ENCODE measurements at regions not wholly inside any gene's neighbourhood (a gene's known extent, or its start where the extent isn't known, plus 50 kb on each side); places are given as distances from the start of the nearest gene placed in this dataset.

DNA sequence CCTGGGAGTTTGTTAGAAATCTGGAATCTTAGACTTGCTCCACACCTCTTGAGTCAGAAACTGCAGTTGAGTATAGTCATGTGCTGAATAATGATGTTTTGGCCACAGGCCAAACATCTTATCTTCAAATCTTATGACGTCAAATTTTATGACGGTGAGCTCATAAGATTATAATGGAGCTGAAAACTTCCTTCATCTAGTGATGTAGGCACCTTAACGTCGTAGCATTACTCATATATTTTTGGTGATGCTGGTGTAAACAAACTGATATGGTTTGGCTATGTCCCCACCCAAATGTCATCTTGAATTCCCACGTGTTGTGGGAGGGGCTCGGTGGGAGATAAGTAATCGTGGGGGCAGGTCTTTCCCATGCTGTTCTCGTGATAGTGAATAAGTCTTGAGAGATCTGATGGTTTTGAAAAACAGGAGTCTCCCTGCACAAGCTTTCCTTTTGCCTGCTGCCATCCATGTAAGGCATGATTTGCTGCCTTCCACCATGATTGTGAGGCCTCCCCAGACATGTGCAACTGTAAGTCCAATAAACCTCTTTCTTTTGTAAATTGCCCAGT lies 268.0 kb upstream of the PROK2 start:
- no peak for TF ChIP-seq CTCF (IDR thresholded peaks at IDR 0.05)
- TF ChIP-seq REST (IDR thresholded peaks at IDR 0.05; ENCODE audit: insufficient read depth in 1 of 2, low read depth in 2 of 2, low read length in 1 of 2): no peak
- no peak for TF ChIP-seq POLR2AphosphoS5 (IDR thresholded peaks at IDR 0.05; ENCODE audit: low read depth, low read length)
- no peak for TF ChIP-seq SIN3A (IDR thresholded peaks at IDR 0.05; ENCODE audit: borderline replicate concordance, insufficient read depth, low read depth, low read length)
- no peak for TF ChIP-seq TCF7L2 (IDR thresholded peaks at IDR 0.05; ENCODE audit: low read depth, low read length)
